ENCODE measurements at regions not wholly inside any gene's neighbourhood (a gene's known extent, or its start where the extent isn't known, plus 50 kb on each side); places are given as distances from the start of the nearest gene placed in this dataset.
"Not testable (repeated sequence)": the region's sequence is repeated elsewhere in the genome, so short reads cannot be mapped to it uniquely, and the experiment has no call there.

DNA sequence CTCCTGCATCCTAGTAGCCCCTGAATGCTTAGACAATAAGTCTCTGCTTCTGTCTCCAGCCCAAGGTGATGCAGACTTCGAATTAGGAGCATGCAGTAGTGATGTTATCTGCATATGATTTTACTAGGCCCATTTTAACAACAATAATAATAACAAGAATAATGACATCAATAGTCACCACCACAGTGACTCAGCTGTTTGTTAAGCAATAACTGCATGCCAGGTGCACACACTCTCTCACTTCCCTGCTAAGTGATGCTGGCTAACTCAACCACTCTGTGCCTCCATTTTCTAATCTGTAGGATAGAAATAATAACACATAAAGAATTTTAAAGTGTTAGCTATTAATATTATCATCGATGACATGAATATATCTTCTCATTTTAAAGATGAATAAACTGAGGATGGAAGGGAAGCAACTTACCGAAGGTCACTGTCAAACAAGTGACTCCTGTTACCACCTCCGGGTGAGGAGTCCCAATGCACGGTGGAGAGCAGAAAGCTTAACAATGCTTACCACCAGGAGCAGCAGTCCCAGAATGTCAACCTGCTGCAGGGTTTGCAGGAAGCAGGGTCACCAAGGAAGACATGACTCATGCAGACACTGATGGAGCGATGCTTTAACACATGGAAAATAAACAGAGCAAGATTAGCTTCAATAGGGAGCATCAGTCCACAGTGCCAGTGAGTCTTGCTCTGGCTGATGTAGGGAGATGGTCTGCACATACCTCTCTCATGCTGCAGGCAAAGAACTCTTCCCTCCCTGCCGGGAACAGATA lies 290.2 kb downstream of the SPATA17 start:
- peak; percentile 24 for DNase-seq (ENCODE audit: low read depth)

DNA sequence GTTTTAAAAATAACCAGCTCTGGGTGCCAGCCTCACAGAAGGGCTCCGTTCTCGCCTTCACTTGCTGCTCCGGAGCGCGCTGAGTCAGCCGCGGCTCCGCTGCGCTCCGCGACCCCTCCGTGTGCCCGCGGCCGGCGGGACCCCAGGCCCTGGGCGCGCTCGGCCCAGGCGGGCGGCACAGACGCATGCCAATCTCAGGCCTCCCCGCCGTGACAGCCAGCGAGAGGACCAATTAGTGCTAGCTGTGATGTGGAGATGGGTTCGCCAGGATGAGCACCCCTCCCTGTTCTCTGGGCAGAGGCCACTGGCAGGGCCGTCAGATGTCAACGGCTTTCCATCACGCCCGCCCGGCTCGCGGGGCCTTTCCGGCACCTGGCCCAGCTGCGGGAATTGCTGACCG lies 293.8 kb downstream of the SPATA17 start:
- DNase-seq (ENCODE audit: low read depth), result no peak

DNA sequence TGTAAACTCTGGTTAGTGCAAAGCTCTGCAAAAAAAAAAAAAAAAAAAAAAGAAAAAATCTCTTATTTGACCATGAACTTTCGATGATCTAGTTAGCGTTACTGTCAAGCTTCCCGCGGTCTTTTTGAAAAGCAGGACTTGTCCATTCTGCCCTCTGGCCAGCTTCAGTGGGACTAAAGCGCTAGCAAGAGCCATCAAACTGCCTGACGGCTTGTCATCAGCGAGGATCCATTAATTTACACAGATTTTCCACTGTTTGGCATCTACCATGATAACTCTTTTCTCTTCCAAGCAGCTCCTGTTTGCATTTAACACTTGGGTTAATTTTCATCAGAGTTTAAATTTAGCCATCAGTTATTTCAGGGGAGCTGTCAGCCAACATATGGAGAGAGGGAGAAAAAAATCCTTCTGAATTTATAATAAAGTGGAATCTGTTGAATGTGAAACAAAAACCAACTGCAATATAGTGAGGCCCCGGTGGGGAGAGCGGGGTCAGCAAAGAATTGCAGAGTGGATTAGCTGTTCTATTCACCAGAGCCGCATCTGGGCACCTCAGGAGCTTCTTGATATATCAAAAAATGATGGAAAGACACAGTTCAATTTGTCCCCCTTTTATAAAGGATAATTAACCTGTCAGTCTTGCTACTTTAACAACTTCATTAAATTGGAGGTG lies 298.2 kb downstream of the SPATA17 start:
- no peak for DNase-seq (ENCODE audit: low read depth)

DNA sequence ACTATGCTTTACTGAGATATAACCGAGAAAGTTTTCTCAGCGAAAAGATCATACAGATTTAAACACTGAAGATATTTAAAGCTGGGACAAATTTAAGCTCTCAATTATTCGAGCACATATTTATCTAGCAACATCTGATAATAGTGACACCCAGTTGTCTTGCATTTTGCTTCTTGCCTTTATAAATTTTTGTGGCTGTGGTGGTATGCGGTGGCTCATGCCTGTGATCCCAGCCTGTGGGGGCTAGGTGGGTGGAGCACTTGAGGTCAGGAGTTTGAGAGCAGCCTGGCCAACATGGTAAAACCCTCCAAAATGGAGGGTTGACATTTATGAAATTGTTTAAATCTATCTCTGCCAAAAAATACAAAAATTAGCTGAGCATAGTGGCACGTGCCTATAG lies 312.2 kb downstream of the SPATA17 start:
- peak; percentile 25 for DNase-seq (ENCODE audit: low read depth)

DNA sequence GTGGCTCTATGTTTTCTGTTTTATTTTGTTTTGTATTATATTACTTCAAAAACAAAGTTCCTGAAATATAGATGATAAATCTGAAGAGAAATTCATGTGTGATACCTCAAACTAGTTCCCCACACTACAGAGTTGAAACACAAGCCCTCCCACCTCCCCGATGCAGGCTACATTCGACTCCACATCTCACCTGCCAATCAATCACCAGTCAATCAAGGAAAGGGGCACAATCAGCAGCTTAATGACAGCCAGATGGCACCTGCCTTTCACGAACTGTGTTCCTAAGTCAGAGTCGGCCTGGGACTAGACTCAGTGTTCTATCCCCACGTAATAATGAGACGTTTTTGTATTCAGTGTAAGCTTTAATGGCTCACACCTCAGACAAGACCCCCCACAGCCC lies 313.4 kb downstream of the SPATA17 start:
- no peak for DNase-seq (ENCODE audit: low read depth)

DNA sequence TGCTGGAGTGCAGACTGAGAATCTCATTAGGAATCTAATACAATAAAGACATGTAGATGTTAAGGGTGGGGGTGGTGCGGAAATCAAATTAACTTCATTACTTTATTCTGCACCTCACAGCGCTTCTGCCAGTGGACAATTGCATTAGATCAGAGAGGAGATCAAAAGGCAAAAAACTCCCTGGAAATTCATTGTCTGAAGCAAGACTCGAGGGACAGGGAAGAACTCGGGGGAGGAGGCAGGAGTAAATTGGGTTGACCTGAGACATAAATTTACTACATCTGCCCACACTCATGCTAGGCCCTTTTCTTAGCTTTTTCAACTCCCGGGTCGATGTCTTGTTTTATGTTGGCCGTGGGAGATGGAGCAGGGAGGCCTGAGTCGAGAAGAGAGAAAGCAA lies 315.4 kb downstream of the SPATA17 start:
- no peak for DNase-seq (ENCODE audit: low read depth)

DNA sequence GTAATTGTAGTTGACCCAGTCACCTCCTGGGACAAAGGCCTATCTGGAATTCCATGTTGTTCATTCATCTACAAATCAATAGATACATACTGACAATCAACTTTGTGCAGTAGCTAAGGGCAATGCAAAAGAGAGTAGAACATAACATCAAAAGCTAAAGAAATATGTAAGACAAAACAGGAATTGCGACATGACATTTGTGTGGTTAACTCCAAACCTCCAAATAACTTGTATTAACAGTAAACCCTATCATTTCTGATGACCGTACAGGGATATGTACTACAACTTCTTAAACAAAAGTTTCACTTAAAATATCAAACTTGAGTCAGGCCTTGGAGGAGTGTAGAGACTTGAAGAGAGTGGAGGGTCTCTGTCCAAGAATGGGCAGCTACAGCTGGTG lies 317.6 kb downstream of the SPATA17 start:
- DNase-seq (ENCODE audit: low read depth), result no peak

DNA sequence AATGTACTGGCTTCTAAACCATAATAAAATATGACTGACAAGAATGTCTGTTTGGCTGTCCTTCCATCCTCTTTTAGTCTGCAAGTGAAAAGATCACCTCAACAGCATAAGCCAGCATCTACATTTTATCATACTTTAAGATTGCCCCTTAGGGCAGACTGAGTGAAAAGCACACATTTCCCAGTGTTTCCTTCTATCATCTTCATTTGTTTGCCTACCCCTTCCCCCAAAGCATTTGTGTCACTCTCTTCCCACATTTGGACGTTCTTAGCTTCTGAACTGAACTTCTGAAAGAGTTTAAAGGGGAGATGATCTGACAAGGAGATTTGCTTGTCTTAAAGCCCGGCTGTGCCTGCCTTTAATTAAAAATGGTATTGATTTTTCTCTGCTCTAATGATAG lies 322.2 kb downstream of the SPATA17 start:
- no peak for DNase-seq (ENCODE audit: low read depth)

DNA sequence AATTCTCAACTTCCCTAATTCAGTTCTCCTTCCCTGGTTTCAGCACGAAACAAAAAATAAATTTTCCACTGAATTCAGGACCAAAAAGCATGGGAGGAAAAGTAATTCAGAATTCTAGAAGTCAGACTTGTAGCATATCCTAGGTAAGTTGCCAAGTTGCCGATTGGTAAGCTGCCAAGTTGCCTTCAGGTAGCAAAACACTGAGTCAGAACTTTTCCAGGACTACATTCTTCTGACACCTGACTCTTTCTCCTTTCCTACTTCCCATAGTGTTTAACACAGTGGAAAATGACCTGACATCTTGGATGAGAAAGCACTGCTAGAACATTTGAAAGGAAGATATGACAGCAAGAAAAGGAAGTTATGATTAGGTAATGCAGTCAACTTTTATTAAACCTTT lies 322.8 kb downstream of the SPATA17 start:
- DNase-seq (ENCODE audit: low read depth), result no peak

DNA sequence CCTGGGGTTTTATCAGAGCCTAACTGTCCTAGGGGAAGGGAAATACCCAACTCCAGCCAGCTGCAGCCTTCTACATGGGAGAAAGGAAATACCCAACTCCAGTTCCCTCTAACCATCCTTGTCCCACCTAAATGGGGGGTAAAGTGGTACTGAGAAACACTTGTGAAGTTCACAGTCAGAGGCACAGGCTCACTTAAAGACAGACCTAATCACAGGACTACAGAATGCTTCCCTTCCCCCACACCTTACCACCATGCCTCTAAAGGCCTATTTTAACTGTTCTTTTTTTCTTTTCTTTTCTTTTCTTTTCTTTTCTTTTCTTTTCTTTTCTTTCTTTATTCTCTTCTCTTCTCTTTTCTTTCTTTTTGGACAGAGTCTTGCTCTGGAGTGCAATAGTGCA lies 324.6 kb downstream of the SPATA17 start:
- DNase-seq (ENCODE audit: low read depth), result no peak

DNA sequence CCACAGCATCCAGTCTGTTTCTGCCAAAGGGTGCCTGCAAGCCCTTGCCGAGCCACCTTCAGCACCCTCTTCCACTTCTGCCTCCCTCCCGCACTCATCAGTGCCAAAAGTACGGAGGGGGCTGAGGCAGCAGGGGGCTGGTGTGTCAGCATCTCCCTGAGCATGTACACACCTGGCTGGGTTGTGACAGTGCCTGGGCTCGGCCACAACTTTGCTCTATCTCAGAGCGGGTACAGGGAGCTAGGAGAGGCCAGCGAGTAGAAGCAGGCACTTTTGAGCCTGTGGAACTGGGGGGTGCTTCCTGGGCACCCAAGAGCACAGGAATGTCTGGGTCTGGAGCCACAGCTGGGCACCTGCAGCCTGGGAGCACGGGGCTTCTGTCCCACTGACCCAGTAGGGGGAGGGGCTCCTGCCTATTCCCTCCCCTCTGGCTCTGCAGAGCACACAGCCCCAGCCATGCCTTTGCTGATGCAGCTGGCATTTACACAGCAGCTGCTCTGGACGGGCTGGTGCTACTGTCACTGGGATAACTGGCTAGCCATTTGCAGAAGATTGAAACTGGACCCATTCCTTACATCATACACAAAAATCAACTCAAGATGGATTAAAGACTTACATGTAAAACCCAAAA lies 319.8 kb upstream of the RRP15 start:
- no peak for DNase-seq (ENCODE audit: low read depth)

DNA sequence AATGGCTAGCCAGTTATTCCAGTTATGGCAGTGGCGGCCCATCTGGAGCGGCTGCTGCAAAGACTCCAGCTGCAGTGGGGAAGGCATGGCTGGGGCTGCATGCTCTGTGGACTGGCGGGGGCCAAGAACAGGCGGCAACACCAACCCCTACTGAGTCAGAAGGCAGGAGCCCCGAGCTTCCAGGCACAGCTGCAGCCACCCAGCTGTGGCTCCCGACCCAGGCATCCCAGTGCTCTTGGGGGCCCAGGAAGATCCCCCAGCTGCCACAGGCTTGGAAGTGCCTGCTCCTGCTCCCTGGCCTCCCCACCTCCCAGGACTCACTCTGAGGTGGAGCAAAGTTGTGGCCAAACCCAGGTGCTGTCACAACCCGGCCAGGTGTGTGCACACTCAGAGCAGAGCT lies 317.0 kb upstream of the RRP15 start:
- DNase-seq (ENCODE audit: low read depth), result no peak

DNA sequence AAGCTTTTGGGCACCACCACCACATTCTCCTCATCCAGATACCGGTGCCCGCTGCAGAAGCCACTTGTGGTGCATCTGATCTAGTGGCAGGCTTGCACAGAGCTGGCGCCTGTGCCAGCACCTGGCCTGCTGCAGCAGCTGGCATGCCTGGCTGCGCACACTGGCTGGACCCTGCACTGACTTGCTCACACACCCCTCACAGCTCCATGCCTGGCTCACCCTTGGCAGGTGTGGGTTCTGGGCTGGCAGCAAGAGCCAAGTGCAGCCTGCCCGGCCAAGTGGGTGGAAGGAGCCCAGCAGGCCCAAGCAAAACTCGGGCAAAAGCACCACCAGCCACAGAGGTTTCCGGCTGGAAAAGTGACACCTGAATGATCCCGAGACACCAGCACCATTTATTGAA lies 315.7 kb upstream of the RRP15 start:
- no peak for DNase-seq (ENCODE audit: low read depth)

DNA sequence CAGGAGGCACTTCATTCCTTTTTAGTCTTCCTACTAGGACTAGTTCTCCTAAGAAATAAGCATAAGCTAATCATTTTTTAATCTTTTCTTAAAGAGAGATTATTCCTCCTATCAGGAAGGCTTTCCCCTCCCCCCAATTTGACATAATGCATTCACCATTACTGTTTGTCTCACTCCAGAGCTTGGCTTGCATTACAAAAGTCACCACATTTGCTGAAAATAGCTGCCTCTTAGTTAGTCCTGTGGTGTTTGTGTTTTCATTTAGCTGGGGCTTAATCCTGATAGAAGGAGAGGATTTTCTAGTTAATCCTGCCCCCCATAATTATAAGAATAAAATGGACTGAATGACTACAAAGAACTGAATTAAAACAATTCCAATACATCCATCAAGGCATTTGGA lies 307.1 kb upstream of the RRP15 start:
- DNase-seq (ENCODE audit: low read depth), result no peak

DNA sequence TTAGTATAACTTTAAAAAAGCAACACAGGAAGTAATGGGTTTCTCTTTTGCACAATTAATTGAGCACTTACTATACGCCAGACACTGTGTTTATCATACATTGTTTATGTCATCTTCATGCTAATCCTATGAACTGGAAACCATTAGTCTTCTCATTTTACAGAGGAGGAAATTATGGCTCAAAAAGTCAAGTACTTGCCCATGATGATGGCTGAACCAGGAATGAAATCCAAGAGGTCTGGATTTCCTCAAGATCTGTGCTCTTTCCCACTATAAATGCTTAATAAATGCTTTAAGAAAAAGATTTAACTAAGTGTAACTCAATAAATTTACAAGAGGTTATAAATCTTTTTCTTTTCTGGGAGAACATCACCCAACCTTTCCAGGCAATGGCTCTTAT lies 303.7 kb upstream of the RRP15 start:
- no peak for DNase-seq (ENCODE audit: low read depth)

DNA sequence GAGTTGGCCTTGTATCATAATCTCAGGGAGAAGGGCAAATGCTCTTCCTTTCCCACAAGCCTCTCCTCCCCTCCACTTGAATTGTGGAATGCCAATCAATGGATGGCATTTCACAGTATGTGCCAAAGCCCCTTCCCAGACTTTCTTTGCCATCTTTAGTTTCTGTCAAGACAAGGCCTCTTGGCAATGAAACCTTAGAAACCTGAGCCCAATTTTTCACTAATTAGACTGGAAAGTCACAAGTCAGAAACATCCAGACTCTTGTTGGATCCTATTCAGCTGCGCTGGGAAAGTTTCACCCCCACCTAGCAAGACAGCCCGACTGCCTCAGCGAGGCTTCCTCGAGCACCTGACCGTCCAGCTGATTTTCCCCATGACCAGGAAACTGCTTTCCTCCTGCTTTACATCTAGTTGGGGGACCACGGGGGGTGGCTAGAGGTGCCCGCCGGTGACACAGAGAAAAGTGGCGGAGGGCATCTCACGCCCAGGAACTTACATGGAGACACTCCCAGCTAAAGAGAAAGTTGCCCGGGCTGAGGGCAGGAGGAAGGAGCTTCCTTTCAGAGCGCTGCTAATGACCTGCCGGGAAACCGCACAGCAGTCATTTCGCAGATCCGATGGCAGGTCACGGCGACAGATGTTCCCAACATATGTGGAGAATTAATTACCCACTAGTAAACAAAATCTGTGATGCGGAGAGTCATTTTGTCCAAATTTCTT lies 302.6 kb upstream of the RRP15 start:
- DNase-seq (ENCODE audit: low read depth), result peak; percentile 7

DNA sequence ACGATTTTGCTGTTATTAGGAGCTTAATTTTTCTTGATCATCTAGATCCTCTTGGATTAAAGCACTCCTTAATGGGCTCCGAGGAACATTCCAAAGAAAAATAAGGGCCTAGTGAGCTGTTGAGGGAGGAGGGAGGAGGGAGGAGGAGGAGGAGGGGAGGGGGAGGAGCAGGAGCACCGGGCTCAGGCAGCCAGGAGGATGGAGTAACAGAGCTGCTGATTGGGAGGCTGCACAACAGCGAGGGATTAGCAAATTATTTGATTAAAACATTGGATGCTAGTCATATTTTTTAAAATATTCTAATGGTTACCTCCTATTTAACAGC lies 302.1 kb upstream of the RRP15 start:
- no peak for DNase-seq (ENCODE audit: low read depth)

DNA sequence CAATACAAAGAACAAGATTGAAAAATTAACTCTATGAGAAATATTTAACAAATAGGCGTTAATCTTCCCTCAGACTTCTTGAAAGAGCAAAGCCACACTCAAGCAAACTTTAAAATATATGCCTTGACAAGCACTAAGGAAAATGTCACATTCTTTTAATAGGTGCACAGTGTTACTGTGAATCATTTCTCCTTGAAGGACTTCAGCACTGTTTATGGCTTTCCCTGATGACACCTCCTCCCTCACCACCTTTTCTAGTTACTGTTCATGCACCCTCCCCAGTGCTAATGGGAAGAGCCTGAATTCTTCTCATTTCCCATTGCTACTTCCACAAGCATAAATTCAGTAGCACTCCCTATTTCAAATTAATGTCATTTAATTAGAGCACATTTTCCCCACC lies 299.5 kb upstream of the RRP15 start:
- no peak for DNase-seq (ENCODE audit: low read depth)

DNA sequence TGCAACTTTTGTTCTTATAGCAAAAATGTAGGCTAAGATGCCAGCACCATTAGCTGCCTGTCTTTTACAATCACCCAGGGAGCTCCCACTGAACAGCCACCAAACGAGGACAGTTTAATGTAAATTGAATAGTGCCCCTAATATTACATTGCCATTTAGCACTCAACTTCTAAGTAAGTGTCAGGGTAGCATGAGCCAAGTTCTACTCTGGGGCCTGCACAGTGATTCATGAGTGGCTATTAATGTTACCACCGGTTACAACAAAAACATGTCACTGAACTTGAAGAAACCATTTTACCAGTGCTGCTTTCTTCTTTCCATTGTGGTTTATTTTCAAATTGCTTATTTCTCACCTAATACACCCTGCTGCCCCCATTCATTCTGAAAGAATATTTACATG lies 295.6 kb upstream of the RRP15 start:
- no peak for DNase-seq (ENCODE audit: low read depth)

DNA sequence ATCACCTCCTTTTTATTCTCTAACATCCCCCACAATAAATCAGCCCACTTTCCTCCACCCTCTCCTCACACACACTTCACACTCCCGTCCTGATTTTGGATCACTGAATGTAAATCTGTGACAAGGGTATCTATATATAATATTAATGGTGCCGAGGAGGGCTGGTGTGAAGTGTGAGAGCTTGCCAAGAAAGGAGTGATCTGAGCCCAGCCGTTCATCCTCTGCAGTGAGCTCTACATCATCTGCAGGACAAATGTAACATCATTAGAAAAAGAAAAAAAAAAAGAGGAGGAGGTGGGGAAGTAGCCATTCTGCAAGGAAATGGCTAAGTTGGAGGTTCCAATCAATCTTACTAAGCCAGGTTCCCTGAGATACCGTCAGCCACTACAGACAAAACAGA lies 291.7 kb upstream of the RRP15 start:
- DNase-seq (ENCODE audit: low read depth), result no peak

DNA sequence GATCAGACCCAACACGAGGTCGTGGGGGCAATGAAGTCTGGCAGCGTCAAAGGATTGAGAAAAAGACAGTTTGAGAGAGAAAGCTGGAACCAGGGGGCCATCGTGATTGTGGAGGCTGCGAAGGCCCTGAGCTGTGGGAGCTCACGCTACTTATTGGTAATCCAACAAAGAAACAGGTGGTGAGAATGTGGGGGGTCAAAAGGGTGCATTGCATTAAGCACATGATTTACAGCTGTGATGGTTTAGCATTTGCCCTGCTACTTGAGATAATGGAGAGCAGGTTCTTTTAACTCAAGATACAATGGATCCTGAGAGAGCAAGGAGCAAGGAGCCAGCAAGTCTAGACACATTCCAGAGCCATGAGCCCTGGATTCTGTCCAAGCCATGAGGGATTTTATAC lies 276.8 kb upstream of the RRP15 start:
- DNase-seq (ENCODE audit: low read depth), result not testable (repeated sequence)

DNA sequence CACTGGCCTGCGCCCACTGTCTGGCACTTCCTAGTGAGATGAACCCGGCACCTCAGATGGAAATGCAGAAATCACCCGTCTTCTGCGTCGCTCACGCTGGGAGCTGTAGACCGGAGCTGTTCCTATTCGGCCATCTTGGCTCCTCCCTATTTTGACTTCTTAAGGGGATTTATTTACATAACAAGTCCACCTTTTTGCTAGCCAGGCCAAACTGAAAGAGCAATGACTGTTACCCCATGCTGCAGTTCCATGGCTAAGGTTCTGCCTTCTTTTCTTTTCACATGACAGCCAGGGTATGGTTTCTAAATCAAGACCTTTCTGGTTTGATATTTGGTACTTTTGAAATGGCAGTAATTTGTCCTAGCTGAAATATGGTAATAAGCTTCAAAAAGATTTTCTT lies 270.0 kb upstream of the RRP15 start:
- not testable (repeated sequence) for DNase-seq (ENCODE audit: low read depth)

DNA sequence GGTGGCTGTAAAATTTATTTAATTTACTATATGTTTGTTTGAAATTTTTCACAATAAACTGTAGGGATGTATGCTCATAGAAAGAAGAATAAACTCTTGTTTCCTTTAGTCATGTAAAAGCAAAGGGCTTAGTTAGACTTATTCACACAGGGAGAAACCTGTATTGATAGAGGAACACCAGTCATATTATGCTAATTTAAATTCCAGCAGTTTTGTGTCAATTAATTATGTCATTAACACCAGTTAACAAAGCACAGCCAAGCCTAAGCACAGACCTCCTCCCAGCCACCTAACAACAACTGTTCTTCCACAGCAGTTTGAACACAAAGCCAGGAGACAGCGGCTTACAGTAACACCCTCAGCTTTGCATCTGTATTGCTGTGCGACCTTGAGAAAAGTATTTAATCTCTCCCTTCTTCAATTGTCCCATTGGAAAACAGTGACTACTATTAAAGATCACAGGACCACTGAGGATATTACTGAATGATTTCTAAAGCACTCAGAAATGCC lies 260.8 kb upstream of the RRP15 start:
- no peak for DNase-seq (ENCODE audit: low read depth)

Measured in Daoy (cell line).